ENCODE measurements at regions not wholly inside any gene's neighbourhood (a gene's known extent, or its start where the extent isn't known, plus 50 kb on each side); places are given as distances from the start of the nearest gene placed in this dataset.
"Not testable (repeated sequence)": the region's sequence is repeated elsewhere in the genome, so short reads cannot be mapped to it uniquely, and the experiment has no call there.

DNA sequence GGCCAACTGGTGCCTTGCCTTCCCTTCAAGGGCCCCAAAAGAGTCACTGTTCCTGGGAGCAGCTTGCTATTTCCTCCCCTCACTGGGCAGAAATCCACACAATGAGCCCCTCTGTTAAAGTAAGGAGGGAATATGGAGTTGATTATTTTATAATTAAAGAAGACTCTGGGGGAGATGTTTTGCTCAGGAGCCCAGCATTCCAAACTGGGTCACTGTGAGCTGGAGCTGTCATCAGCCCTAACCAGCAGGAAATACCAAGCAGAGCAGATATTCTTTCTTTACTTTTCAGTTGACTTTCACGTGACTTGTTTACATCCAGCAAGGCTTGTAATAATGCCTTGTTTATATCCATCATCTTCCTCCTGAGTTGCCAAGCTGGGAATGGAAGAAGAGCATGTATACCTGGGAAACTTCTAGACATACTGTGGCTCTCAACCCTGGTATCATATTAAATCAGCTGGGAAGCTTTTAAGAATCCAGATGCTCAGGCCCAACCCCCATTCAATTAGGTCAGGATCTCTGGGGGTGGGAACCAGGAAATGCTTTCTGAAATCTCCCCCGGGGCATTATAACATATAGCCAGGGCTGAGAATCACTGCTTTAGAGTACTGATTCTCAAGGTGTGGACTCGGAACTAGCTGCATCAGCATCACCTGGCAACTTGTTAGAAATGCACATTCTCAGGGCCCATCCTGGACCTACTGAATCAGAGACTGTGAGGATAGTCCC lies 175.6 kb upstream of the MYLIP start:
- DNase-seq, result no peak

DNA sequence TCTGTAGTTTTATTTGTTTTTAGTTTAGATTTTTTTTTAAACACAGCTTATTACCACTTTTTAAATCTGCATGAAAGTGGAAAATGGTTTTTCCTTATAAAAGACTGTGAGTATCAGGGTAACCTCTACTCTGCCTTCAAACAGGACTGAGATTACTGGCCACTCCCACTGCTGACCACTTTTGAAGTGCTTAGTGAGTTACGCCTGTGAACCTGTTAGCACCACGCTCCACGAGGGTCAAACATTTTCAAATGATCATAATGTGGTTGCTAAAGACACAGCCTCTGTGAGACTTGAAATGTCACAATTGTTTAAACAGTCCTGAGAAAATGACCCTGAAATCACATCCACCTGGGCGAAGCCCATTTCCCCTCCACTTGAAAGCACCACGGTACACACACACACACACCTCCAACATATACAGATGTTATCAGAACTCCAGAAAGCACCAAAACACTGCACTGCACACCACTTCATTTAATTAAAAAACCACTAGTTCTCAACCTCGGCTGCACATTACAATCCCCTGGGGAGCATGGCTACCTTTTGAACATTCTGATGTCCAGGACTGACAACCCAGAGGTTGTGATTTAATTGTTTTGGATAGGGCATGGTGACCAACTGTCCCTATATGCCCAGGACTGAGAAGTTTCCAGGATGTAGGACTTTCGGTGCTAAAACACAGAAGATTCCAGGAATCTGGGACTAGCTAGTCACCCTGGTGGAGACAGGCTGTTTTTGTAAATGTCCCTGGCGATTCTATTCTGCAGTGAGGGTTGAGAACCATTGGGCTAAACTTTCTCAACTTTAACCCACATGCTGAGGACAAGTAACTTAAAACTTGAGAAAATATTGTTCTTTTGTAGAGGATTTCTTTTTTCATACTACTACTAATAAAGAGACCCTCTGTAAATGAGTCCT lies 176.4 kb upstream of the MYLIP start:
- no peak for DNase-seq

DNA sequence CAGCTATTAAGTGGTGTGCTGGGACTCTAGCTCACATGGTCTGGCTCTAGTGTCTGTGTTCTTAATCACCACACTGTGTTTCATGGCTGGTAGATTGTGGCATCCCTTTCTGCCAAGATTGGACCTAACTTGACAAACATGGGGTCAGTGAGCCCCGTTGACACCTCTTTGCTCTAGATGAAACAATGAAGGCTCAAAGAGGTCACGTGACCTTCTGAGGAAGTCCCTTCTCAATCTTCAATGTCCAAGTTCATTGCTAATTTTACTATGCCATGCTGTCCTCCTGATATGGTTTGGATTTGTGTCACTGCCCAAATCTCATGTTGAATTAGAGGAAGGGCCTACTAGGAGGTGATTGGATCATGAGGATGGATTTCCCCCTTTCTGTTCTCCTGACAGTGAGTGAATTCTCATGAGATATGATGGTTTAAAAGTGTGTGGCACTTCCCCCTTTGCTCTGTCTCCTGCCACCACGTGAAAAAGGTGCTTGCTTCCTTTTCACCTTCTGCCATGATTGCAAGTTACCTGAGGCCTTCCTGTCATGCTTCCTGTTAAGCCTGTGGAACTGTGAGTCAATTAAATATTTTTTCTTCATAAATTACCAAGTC lies 177.8 kb upstream of the MYLIP start:
- no peak for DNase-seq

DNA sequence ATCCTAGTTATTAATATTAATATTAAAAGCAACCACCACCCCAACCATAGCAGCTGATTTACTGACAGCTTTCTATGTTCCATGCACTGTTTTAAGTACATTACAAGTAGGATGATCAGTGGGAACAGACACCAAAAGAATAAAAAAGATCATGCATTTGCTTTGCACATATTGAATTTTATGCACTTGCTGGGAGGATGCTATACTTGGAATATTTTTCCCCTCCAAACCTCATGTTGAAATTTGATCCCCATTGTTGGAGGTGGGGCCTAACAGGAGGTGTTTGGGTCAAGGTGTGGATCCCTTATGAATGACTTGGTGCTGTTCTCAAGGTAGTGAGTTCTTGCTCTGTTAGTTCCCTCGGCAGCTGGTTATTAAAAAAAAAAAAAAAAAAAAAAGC lies 178.9 kb upstream of the MYLIP start:
- DNase-seq, result no peak

DNA sequence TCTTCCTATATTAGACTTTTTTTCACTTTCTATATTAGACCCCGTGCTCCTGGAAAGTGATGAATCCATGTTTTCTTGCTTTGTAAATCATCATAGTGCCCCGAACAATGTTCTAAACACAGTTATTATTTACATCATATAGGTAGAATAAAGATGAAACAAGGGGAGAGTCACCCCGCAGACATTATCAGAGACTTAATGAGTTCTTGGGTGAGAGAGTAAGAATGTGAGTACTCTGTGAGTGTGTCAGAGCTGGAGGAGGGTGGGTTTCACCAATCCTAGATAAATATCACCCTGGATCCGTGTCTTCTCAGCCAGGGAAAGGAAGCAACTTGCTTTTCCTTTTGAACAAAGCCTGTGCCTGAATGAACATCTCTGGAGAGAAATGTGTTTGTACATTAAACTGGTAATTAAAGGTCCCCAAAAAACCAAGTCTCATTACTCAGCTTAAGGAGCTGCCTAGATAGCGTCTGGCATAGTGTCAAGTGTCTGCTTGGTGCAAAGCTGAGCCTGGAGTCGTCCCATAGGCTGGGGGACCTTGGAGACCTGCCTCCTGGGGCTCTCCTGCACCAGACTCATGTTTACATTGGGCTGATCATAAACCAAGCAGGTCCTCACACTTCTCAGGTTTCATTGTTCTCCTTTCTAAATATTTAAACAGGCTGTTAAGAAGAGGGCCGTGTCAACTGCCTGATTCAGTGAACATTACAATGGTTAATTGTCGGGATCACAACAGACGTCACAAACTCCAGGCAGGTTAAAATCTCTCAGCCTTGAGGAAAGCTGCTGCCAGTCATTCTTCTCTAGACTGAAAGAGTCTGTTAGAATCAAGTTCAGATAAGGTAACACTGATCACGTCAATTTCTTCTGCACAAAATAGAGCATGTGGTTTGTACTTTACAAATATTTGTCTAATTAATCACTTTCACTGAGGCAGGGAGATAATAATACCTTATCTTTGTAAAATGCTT lies 179.7 kb upstream of the MYLIP start:
- DNase-seq, result peak; percentile 99

DNA sequence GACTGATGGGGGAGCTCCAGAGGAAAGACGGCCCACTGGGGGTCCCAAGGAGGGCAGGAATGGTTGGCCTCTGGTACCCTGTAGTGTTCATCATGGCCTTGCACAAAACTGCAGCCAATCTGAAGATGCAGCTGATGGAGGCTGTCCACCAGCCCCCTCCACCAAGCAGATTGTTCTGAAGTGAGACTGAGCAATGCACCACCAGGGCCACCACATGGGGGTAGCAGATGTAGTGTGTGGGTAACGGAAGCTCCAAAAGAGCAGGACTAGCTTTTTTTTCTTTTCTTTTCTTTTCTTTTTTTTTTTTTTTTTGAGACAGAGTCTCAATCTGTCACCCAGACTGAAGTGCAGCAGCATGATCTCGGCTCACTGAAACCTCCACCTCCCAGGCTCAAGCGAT lies 181.0 kb upstream of the MYLIP start:
- peak; percentile 84 for DNase-seq

DNA sequence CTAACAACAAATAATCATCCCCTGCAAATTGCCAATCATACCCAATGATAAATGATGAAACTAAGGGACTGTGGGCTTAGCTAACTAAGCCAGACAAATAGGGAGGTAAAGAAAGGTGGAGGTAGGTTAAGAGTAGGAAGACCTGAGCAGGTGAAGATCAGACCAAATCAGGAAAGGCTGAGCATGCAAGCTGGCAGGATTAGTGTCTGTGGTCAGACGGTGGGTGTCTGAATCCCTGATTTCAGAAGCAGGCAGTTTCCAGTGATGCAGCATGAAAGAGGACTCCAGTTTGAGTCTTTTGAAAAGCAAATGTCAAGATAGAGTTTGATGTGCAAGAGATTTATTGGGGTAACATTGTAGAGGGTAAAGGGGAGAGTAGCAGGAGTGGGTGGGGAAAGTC lies 181.4 kb upstream of the MYLIP start:
- no peak for DNase-seq

DNA sequence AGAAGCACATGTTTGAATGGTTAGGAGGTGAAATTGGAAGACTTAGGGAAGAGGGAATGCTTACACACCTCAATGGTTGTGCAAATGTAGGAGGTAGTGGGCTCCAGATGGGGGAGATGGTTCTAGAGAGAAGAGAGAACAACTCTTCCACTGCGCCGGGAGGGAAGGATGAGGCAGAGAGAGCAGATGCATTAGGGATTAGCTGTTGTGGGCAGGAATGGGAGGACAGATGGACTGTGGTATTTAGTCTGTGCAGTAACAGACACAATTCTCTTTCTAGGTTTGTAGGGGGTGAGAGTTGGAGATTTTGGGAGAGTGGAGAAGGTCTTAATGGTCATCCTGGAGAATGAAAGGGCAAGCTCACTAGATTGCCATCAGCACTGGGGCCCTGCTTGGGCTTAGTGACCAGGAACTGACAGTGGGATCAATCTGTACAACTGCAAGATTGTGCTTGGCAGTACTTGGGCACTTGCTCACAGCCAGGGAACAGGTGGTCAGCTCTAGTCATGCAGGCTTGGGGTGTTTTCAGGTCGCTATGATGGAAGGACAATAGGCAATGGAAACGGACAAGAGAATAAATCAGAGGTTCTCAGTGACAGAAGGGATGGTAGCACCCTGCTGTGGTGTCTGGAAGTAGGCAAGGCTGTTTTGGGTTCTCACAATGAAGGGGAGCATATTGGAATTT lies 182.0 kb upstream of the MYLIP start:
- no peak for DNase-seq

DNA sequence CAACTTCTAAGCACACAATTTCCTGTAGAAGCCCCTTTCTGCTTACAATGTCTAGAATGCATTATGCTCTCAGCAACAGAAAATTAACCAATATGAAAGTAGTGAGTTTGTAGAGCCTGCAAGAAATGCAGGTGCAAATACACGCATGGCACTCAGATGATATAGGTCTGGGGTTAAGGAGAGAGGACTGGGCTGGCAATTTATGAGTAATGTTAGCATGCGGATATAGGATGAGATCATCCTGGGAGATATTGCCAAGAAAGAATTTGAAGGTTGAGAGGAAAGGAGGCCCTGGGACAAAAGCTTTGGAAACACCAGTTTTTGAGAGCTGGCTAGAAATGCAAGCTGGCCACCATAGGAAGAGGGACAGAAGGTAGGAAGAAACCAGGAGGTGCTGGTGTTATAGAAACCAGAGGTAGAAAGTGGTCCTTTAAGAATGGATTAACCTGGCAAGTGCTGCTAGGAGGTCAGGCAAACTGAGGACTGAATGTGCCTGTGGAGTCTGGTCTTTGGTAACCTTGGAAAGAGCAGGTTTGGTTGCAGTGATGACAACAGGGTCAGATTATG lies 183.2 kb upstream of the MYLIP start:
- no peak for DNase-seq

DNA sequence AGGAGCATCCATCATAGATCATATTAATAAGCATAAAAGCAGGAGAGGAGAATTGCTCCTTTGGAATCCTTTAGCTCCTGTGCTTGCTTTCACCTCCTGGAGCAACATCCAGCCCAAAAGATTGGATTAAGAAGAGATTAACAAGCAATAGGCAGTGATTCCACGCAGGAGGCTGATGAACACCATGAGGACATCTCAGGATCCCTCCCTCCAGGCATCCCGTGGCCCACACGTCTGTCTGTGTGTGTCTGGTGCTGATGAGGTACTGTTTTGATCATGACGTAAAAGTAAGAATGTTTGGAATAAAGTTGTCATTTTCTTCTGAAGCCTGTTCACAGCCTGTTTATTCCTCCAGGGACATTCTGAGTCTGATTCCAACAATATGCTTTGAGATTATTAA lies 185.5 kb upstream of the MYLIP start:
- DNase-seq, result no peak

DNA sequence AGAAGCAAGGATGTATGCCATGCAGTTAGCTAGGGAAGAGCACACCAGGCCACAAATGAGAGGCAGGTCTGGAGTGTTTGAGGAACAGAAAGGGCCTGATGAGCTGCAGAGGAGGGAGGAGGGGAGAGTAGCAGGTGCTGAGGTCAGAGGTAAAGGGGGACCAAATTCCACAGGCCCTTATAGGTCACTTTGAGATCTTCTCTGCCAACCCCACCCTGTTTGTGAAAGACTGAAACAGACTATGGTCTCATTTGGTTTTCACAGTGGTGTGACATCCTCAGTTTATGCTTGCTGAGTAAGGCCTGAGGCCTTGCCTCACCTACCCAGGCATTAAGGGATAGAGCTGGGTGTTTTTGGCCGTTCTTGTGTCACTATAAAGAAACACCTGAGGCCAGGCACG lies 187.7 kb upstream of the MYLIP start:
- no peak for DNase-seq

DNA sequence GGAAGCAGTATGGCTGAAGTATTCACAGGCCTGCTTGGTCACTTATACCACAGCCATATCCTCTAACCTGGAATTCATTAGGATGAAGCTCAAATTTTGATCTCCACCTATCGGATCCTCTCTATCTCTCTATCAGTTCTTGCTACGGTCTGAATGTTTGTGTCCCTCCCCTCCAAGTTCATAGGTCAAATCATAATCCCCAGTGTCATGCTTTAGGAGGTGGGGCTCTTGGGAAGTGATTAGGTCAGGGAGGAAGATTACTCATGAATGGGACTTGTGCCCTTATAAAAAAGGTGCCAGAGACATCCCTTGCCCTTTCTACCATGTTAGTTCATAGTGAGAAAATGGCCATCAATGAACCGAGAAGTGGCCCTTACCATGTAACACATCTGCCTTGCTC lies 190.8 kb upstream of the MYLIP start:
- no peak for DNase-seq

DNA sequence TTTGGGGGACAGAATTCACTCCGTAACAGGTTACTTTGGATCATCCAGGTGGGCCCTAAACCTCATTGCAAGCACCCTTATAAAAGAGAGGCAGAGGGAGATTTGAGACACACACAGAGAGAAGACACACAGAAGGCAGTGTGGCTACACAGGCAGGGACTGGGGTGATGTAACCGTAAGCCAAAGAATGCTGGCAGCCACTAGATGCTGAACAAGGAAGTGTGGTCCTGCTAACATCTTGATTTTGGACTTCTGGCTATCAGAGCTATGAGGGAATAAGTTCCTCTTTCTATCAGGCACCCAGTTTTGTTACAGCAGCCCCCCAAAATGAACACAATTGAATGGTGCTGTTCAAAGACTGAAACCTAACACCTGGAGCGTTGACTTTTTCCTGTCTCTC lies 191.3 kb upstream of the MYLIP start:
- DNase-seq, result no peak

DNA sequence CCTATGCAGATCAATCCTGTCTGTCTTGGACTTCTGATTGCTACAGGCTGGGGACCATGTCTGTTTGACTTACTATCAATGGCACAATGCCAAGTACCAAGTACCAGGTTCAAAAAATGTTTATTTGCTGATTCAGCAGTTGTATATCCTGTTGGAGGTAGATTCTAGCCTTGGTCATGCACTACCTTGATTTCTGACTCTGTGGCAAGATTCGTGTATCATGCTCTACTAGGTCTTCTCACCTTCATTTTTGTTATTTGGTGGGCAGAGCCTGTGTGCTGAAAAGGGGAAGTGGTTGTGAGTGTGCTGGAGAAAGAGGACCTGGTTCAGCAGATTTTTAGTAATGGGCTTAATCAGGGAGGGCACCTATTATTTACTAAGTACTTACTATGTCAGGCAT lies 192.4 kb upstream of the MYLIP start:
- no peak for DNase-seq

DNA sequence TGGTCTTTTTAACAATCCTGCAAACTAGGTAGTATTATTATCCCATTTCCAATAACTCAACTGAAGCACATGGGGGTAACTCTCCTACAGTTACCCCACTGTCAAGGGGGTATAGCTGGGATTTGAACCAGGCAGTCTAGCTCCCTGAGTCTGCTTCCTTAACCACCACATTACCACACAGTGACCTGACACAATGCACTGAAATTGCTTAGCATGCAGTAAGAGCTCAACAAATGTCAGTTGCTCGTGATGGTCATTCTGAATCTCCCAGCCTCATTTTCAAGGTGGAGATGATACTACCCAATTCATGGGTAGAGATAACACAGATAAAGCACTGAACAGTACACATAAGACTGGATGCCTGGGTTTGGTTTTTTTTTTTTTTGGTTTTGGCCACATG lies 193.2 kb upstream of the MYLIP start:
- DNase-seq, result no peak

DNA sequence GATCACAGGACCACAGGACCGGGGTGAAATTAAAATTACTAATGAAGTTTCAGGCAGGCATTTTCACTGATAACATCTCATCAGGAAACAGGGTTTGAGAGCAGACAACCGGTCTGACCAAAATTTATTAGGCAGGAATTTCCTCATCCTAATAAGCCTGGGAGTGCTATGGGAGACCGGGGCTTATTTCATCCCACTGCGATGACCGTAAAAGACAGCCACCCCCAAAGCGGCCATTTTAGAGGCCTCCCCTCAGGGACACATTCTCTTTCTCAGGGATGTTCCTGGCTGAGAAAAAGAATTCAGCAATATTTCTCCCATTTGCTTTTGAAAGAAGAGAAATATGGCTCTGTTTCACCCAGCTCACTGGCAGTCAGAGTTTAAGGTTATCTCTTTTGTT lies 197.2 kb upstream of the MYLIP start:
- not testable (repeated sequence) for DNase-seq

DNA sequence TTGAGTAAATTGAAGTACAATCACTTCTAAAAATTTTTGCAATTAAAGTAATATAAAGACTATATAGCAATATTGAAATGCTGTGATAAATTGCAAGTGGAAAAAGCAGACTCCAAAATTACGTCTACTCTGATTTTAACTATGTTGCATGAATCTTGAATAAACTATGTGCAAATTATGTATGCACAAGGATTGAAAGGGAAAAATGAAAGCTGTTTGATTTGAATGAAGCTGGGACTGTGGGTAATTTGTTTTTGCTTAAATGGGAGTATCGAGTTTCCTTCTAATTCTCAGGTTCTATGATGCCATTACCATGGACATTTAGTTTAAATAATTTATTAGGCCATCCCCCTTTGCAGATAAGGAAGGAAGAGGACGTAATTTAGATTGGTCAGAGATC lies 198.7 kb upstream of the MYLIP start:
- DNase-seq, result no peak

DNA sequence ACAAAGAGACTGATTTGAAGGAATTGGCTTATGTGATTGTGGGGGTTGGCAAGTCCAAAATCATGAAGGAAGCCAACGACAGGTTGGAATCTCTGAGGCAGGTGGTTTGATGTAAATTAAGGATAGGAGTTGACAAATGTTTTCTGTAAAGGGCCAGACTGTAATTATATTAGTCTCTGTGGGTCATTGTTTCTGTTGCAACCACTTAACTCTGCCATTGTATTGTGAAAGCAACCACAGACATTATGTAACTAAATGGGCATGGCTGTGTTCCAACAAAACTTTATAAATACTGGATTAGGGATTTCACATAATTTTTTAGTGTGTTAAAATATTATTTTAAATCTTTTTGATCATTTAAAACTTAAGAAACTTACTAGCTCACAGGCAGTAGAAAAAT lies 199.2 kb upstream of the MYLIP start:
- DNase-seq, result no peak

DNA sequence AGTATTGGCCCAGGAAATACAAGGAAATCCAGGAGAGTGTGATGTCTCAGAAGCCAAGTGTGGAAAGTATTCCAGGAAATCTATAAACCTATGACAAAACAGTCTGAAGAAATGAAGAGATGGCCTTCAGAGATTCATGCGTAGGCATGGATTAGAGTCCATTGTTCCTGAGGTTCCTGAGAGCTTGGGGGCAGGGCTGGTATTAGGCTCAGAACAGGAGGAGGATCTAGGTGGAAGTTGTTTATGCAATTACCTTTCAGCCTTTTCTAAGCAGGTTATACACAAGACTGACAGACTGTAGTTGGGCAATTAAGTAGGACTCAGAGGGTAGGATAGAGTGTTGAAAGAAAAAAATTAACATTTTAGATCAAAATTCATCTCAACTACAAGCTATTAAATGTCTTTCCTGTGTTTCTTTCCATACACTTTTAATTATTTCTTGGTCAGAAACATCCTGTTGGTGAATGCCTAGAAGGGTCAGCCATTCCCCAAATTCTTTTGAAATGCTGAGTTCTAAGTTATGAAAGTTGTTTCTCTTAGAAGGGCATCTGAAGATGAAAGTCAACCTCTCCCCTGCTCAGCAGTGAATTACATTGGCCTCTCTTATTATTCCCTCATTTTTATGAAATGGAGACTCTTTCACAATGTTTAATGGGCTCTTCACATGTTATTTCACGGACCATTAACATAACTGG lies 201.2 kb upstream of the MYLIP start:
- no peak for DNase-seq

DNA sequence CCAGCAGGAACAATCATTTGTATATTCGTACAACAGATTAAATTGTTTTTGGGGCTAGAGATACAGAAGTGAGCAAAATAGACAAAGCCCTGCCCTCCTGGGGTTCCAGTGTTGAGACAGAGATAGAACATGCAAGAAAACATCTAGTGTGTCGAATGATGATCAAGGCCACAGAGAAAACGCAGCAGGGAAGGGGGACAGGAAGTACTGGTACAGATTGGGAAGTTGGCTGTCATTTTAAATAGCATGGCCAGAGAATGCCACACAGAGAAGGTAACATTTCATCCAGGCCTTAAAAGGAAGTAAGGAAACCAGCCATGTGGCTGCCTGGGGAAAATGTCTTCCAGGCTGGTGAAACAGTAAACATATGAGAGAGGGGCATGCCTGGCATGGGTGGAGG lies 202.6 kb upstream of the MYLIP start:
- no peak for DNase-seq

DNA sequence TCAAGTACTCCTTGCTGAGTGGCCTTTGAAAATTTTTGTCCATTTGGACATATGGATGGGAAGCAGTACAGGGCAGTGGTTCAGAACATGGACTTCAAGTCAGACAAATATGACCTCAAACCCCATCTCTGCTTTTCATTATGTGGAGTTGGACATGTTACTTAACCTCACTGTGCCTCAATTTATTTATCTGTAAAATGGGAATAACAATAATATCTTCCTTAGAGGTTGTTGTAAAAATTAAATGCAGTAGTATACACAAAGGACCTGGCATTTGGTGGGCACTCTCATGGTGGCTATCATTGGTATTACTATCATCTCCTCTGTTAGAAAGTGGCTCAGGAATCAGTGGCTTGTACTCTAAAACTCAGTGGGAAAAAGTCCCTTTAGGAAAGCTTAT lies 204.0 kb upstream of the MYLIP start:
- DNase-seq, result no peak
